IMR-90 (cell line): ENCODE measurements at regions not wholly inside any gene's neighbourhood (a gene's known extent, or its start where the extent isn't known, plus 50 kb on each side); places are given as distances from the start of the nearest gene placed in this dataset.

Experiments used
- ATAC-seq: fragments of 200-7000 bp; cut with Tn5 transposase; 2 replicates; pipeline ENCODE4 v1.9.1; 2020; ENCODE audit warnings: low read depth, mild to moderate bottlenecking, moderate library complexity
- BruUV-seq: library from RNA; stranded (reverse); fragments of 400-500 nt; replicated peaks from 2 replicates; lab custom pipeline; 2021; lab: Mats Ljungman, UMichigan
- CTCF ChIA-PET: fragments of 300-600 bp; formaldehyde crosslinking; extraction: SDS; loops from one replicate; lab custom pipeline; 2021; ENCODE audit warnings: antibody characterized with exemption; lab: Yijun Ruan, JAX
- POLR2A ChIA-PET: fragments of 300-600 bp; sonication (Branson Sonifier 250); formaldehyde crosslinking; loops from one replicate; lab custom pipeline; 2022; ENCODE audit warnings: antibody characterized with exemption; ENCODE audit not compliant: unreplicated experiment; lab: Charles Lee
- DNase-seq: peaks from one replicate; pipeline ENCODE4 v3.0.0; 2013
- H2AFZ ChIP-seq: replicated peaks from 2 replicates; pipeline ENCODE3; 2013; ENCODE audit warnings: low read length, mild to moderate bottlenecking; ENCODE audit not compliant: poor library complexity
- H2AK5ac ChIP-seq: 2 replicates; pipeline ENCODE4 v1.6.1; 2013; ENCODE audit warnings: low read depth, low read length, inconsistent platforms
- H2AK9ac ChIP-seq: replicated peaks from 2 replicates; pipeline ENCODE3; 2013; ENCODE audit warnings: mild to moderate bottlenecking, low read depth, low read length, moderate library complexity; ENCODE audit not compliant: poor library complexity
- H2BK120ac ChIP-seq: 2 replicates; pipeline ENCODE4 v1.6.1; 2013; ENCODE audit warnings: low read depth, low read length, inconsistent platforms
- H2BK15ac ChIP-seq: 3 replicates; pipeline ENCODE4 v1.6.1; 2013; ENCODE audit warnings: low read depth, low read length, inconsistent platforms
- H2BK20ac ChIP-seq: 2 replicates; pipeline ENCODE4 v1.6.1; 2013; ENCODE audit warnings: low read depth, mild to moderate bottlenecking, inconsistent platforms, low read length, moderate library complexity
- H2BK5ac ChIP-seq: 2 replicates; pipeline ENCODE4 v1.6.1; 2013; ENCODE audit warnings: mild to moderate bottlenecking, low read depth, low read length, inconsistent platforms; ENCODE audit not compliant: poor library complexity, severe bottlenecking
- H3K14ac ChIP-seq: replicated peaks from 2 replicates; pipeline ENCODE4 v1.6.1; 2013; ENCODE audit warnings: low read depth, low read length, inconsistent platforms
- H3K18ac ChIP-seq: 2 replicates; pipeline ENCODE4 v1.6.1; 2013; ENCODE audit warnings: low read depth, low read length, control low read depth
- H3K23ac ChIP-seq: 2 replicates; pipeline ENCODE4 v1.6.1; 2013; ENCODE audit warnings: low read depth, low read length, inconsistent platforms
- H3K27ac ChIP-seq: 2 replicates; pipeline ENCODE4 v1.5.1; 2013; ENCODE audit warnings: mild to moderate bottlenecking, control low read depth, low read length; ENCODE audit not compliant: insufficient read depth
- H3K27me3 ChIP-seq: 2 replicates; pipeline ENCODE4 v1.6.1; 2013; ENCODE audit warnings: low read length; ENCODE audit not compliant: control insufficient read depth, insufficient read depth
- H3K36me3 ChIP-seq: 2 replicates; pipeline ENCODE4 v1.6.1; 2013; ENCODE audit warnings: low read length, mixed read lengths; ENCODE audit not compliant: control insufficient read depth, insufficient read depth
- H3K4ac ChIP-seq: 2 replicates; pipeline ENCODE4 v1.6.1; 2013; ENCODE audit warnings: low read depth, low read length, inconsistent platforms
- H3K4me1 ChIP-seq: 2 replicates; pipeline ENCODE4 v1.6.1; 2013; ENCODE audit warnings: low read length, mixed read lengths; ENCODE audit not compliant: control insufficient read depth, insufficient read depth
- H3K4me2 ChIP-seq: 2 replicates; pipeline ENCODE4 v1.6.1; 2013; ENCODE audit warnings: low read depth, mild to moderate bottlenecking, control low read depth, low read length, moderate library complexity
- H3K4me3 ChIP-seq: 2 replicates; pipeline ENCODE4 v1.5.1; 2013; ENCODE audit warnings: low read depth, mild to moderate bottlenecking, control low read depth, low read length, moderate library complexity; ENCODE audit not compliant: insufficient read depth
- H3K56ac ChIP-seq: 2 replicates; pipeline ENCODE4 v1.6.1; 2013; ENCODE audit warnings: low read length, inconsistent platforms; ENCODE audit not compliant: insufficient read depth; ENCODE audit errors: extremely low read depth
- H3K79me1 ChIP-seq, 2 experiments: 2 replicates each; pipeline ENCODE4 v1.6.1; 2013; ENCODE audit warnings: low read length in 2 of 2, inconsistent platforms in 1 of 2, low read depth in 1 of 2
- H3K9ac ChIP-seq: 2 replicates; pipeline ENCODE4 v1.6.1; 2013; ENCODE audit warnings: low read depth, low read length, control low read depth
- H3K9me1 ChIP-seq: 2 replicates; pipeline ENCODE4 v1.6.1; 2013; ENCODE audit warnings: low read length, inconsistent platforms; ENCODE audit not compliant: insufficient read depth
- H3K9me3 ChIP-seq: 2 replicates; pipeline ENCODE4 v1.6.1; 2013; ENCODE audit warnings: low read length; ENCODE audit not compliant: control insufficient read depth, insufficient read depth
- H4K20me1 ChIP-seq: 2 replicates; pipeline ENCODE4 v1.6.1; 2013; ENCODE audit warnings: low read length, inconsistent platforms; ENCODE audit not compliant: insufficient read depth
- H4K5ac ChIP-seq: 2 replicates; pipeline ENCODE4 v1.6.1; 2013; ENCODE audit warnings: mild to moderate bottlenecking, low read depth, low read length, control low read depth
- H4K8ac ChIP-seq, 2 experiments: 2 replicates each; pipeline ENCODE4 v1.6.1; 2013; ENCODE audit warnings: low read depth in 2 of 2, low read length in 2 of 2, control low read depth in 1 of 2, inconsistent platforms in 1 of 2
- H4K91ac ChIP-seq: 2 replicates; pipeline ENCODE4 v1.6.1; 2013; ENCODE audit warnings: low read depth, low read length, inconsistent platforms; ENCODE audit not compliant: insufficient read depth
- MXI1 ChIP-seq: IDR thresholded peaks from 2 replicates; pipeline ENCODE4 v1.6.1; 2012; ENCODE audit warnings: low read depth, mild to moderate bottlenecking, low read length, moderate library complexity, borderline replicate concordance
- WGBS, 2 experiments: methylation state at CpG; one replicate each; pipeline versions ENCODE4 v1.1.5 to v1.1.7; 2013; ENCODE audit warnings: missing lambda C conversion rate in 2 of 2; ENCODE audit not compliant: insufficient read length in 1 of 2; ENCODE audit errors: extremely low coverage in 2 of 2; 5-methylcytosine and 5-hydroxymethylcytosine counted together
- dilution Hi-C: fragments of 300-500 bp; cut with HindIII; formaldehyde crosslinking; loops from one replicate; pipeline ENCODE4 v1.14.3; 2018; ENCODE audit warnings: low sequenced_read_pairs; ENCODE audit not compliant: unreplicated experiment
- in situ Hi-C: fragments of 300-500 bp; cut with MboI; formaldehyde crosslinking; loops from 3 replicates; pipeline ENCODE4 v1.14.3; 2019; ENCODE audit warnings: low sequenced_read_pairs, inconsistent platforms, mixed read lengths
- intact Hi-C: fragments of 100-400 bp; cut with micrococcal nuclease; formaldehyde crosslinking; loops from 2 replicates; pipeline ENCODE4 v1.10.0; 2022

DNA sequence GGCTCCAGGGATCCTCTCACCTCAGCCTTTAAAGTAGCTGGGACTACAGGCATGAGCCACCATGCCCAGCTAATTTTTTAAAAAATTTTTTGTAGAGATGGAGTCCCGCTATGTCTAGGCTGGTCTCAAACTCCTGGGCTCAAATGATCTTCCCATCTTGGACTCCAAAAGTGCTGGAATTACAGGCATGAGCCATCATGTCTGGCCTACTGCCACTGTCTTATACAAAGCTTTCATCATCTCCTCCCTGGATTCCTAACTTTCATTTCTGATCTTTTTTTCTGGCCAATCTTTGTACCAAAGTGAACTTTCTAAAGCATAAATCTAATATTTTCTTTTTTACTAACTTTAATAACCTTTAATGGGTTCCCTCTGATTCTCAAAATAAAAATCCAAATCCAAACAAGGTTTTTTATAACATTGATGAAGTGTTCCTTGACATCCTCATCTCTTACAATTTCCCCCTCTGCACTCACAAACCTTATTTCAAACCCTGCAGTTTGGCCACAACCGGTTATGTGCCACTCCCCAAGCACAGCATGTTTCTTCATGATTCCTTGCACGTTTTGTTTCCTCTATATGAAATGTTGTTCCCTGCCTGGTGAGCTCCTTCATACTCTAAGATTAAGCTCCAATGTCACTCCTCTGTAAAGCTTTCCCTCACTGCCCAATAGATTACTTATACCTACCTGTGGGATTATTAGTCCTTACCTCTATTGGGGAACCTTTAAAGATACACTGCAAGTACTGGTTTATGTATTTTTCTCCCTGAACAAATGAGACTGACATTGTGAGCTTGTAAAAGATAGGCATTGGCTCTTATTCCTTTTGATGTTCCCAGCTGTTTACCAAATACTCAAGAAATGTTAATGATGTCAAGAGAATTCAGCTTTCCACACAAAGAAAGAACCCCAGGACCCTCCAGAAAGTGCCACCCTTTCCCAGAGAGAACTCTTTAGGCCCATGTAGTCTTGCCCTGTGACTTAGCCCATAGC lies 101.7 kb downstream of the HOXA1 start:
- no peak overlapping the region for H3K18ac ChIP-seq
- TF ChIP-seq MXI1, result no peak
- ChIA-PET CTCF (interaction anchor here (0.6 kb wide), 1 partner anchor 122 kb away, joined by 3 read pairs; no protein-coding TSS in a partner anchor), POLR2A (no interaction called here)
- in situ Hi-C loops, result no loop called here
- no peak overlapping the region; the same call in 1 of the 2 replicates for H3K56ac ChIP-seq
- no peak overlapping the region for H3K4ac ChIP-seq
- H2BK120ac ChIP-seq, result no peak overlapping the region
- no peak overlapping the region for H2AK5ac ChIP-seq
- H3K9me3 ChIP-seq, result peaks cover 2% of the 10 kb centered on the region; the same call in 1 of the 2 replicates
- no peak overlapping the region for H3K9ac ChIP-seq
- no peak overlapping the region for H3K23ac ChIP-seq
- no peak overlapping the region for H2AFZ ChIP-seq
- peaks cover 2% of the 10 kb centered on the region; the same call in 1 of the 2 replicates for H3K27me3 ChIP-seq
- H4K5ac ChIP-seq, result no peak overlapping the region
- no peaks in the 10 kb centered on the region for H3K79me1 ChIP-seq
- BruUV-seq, result no TSS peak
- H2BK5ac ChIP-seq, result no peak overlapping the region
- no CpG with 5 or more reads among the region's 3 CpGs for WGBS, 2 experiments
- no peak overlapping the region for H2BK20ac ChIP-seq
- no peak overlapping the region for H2AK9ac ChIP-seq
- no peak overlapping the region for H3K14ac ChIP-seq
- no peaks in the 10 kb centered on the region for H4K20me1 ChIP-seq
- H3K27ac ChIP-seq, result peak overlapping the region; percentile 59; the same call in 1 of the 2 replicates
- intact Hi-C loops, result no loop called here
- no peak overlapping the region for H3K4me2 ChIP-seq
- no peaks in the 10 kb centered on the region; the same call in 1 of the 2 replicates for H3K4me1 ChIP-seq
- no peaks in the 10 kb centered on the region for H3K9me1 ChIP-seq
- no peak overlapping the region for H4K91ac ChIP-seq
- ATAC-seq (0 out of 2 replicates have a peak, but pooled peaks have one; percentile 35), DNase-seq (peak; percentile 54)
- H2BK15ac ChIP-seq, result no peak overlapping the region
- no peak overlapping the region for H3K4me3 ChIP-seq
- H4K8ac ChIP-seq, result no peak overlapping the region
- dilution Hi-C loops, result no loop called here
- no peaks in the 10 kb centered on the region for H3K36me3 ChIP-seq
